ENCODE measurements at regions not wholly inside any gene's neighbourhood (a gene's known extent, or its start where the extent isn't known, plus 50 kb on each side); places are given as distances from the start of the nearest gene placed in this dataset.

DNA sequence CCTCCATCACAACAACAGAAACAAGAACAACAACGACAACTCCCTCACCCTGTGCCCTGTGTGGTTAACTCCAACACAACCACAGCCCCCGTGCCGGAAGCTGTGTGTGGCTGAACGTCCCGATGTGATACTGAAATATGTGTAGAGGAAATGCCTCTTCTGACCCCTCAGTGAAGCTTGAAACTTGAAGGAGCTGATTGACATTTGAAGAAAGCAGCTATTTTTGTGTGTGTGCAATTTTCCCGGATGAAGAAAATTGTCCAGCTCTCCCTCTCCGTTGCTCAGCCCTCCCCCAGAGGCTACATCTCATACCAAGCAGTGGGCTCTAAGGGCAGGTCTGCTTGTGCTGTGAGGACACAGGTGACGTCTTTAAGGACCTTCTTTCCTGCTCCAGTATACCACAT is 173.8 kb downstream of the ICOS start (continued):
- TF ChIP-seq JAZF1 (CRISPR knock-in tag; IDR thresholded peaks at IDR 0.05) (no peak), CBFB (CRISPR knock-in tag; IDR thresholded peaks at IDR 0.05; ENCODE audit: low read depth) (no peak), SMAD3 (CRISPR knock-in tag; IDR thresholded peaks at IDR 0.05; ENCODE audit: borderline replicate concordance) (no peak), FOXP1 (CRISPR knock-in tag; IDR thresholded peaks at IDR 0.05; ENCODE audit: borderline replicate concordance) (no peak)
- TF ChIP-seq, protein P1, sequence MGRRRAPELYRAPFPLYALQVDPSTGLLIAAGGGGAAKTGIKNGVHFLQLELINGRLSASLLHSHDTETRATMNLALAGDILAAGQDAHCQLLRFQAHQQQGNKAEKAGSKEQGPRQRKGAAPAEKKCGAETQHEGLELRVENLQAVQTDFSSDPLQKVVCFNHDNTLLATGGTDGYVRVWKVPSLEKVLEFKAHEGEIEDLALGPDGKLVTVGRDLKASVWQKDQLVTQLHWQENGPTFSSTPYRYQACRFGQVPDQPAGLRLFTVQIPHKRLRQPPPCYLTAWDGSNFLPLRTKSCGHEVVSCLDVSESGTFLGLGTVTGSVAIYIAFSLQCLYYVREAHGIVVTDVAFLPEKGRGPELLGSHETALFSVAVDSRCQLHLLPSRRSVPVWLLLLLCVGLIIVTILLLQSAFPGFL (CRISPR knock-in tag; IDR thresholded peaks at IDR 0.05; ENCODE audit: borderline replicate concordance): no peak

DNA sequence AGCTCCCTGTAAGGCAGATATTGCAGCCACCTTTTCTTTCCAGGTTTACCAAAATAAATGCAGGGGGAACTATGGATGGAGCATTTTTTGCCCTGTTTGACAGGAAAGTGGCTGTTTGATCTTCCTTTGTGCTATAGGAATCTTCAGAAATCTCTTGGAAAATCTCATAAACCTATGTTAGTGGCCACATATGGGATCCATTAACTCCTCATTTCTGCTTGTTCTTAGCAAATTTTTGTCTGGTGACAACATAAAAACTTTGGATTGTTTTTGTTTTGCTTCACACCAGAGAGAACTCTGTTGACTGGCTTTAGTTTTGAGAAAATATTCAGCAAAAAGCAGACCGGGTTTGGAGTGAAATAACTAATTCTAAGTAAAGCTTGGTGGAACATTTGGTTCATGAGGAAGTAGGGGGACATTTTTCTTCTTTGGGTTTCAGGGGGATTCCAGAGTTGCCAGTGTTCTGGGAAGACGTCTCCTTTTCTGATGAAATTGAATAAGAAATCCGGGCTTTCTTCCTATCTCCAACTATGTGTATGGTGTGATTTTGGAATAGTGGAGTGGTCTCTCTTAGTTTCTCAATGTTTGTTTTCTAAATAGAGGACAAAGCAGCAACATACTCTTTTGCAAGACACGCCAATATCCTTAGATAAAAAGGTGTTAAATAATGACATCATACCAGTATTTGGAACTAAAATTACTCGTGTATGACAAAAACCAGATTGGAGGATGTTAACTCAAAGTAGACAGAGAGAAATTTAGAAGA is 174.4 kb downstream of the ICOS start:
- H3K27ac Mint-ChIP-seq: no peak overlapping the region
- TF ChIP-seq ZNF138 (CRISPR knock-in tag; conservative IDR thresholded peaks at IDR 0.05) (no peak), ZNF219 (CRISPR knock-in tag; IDR thresholded peaks at IDR 0.05; ENCODE audit: borderline replicate concordance) (no peak), SP1 (CRISPR knock-in tag; conservative IDR thresholded peaks at IDR 0.05) (no peak), GABPB1 (CRISPR knock-in tag; IDR thresholded peaks at IDR 0.05) (no peak), IRF2 (CRISPR knock-in tag; IDR thresholded peaks at IDR 0.05; ENCODE audit: borderline replicate concordance, low read depth) (no peak), NR3C1 (CRISPR knock-in tag; conservative IDR thresholded peaks at IDR 0.05; ENCODE audit: low read depth) (no peak), KAT7 (CRISPR knock-in tag; IDR thresholded peaks at IDR 0.05; ENCODE audit: borderline replicate concordance) (no peak)
- TF ChIP-seq, protein P2, sequence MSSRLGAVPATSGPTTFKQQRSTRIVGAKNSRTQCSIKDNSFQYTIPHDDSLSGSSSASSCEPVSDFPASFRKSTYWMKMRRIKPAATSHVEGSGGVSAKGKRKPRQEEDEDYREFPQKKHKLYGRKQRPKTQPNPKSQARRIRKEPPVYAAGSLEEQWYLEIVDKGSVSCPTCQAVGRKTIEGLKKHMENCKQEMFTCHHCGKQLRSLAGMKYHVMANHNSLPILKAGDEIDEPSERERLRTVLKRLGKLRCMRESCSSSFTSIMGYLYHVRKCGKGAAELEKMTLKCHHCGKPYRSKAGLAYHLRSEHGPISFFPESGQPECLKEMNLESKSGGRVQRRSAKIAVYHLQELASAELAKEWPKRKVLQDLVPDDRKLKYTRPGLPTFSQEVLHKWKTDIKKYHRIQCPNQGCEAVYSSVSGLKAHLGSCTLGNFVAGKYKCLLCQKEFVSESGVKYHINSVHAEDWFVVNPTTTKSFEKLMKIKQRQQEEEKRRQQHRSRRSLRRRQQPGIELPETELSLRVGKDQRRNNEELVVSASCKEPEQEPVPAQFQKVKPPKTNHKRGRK (CRISPR knock-in tag; IDR thresholded peaks at IDR 0.05; ENCODE audit: borderline replicate concordance): no peak
- TF ChIP-seq, protein P3, sequence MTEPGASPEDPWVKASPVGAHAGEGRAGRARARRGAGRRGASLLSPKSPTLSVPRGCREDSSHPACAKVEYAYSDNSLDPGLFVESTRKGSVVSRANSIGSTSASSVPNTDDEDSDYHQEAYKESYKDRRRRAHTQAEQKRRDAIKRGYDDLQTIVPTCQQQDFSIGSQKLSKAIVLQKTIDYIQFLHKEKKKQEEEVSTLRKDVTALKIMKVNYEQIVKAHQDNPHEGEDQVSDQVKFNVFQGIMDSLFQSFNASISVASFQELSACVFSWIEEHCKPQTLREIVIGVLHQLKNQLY (CRISPR knock-in tag; IDR thresholded peaks at IDR 0.05): no peak
- ATAC-seq (no peak), DNase-seq (ENCODE audit: low spot score) (no peak)
- no peaks in the 10 kb centered on the region for H3K27me3 Mint-ChIP-seq (ENCODE audit: low read depth)
- H3K4me3 Mint-ChIP-seq: no peak overlapping the region
- POLR2A ChIA-PET: no interaction called here
- no peaks in the 10 kb centered on the region for H3K9me3 Mint-ChIP-seq
- peaks cover 35% of the 10 kb centered on the region for H3K4me1 Mint-ChIP-seq
- CTCF ChIA-PET: interaction anchor here (0.7 kb wide), 1 partner anchor 34 kb away, joined by 3 read pairs; no protein-coding TSS in a partner anchor
- no peaks in the 10 kb centered on the region for H3K36me3 Mint-ChIP-seq

DNA sequence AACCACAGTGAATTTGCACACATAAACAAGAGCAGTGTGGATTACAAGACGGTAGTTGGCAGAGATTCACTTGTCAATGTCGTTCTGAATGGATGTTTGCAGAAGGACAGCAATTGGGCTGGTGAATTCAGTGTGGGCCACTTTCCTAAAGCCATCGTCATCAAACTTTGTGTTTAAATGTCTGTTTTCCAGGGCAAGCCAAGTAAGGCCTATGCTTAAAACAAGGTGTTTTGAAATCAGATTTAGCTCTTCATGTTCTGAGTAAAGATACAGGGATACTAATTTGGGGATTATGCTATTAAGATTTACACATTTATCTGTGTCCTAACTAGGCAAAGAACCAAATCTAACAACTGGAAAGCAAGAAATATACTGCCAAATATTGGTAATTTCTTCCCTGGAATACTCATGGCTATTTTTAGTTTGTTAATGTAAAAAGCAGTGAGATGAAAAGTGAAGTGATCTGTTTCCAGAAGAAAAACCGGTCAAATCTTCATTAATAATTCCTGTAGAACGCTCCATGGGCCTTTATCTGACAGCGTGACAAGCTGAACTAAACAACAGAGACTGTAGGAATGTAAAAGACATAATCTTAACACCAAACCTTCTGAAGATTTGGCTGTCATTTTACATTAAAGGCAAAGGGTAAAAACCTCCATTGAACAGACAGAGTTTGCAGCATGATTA is 175.7 kb downstream of the ICOS start:
- no peak for DNase-seq (ENCODE audit: low spot score)
- no peak overlapping the region for H3K27ac Mint-ChIP-seq
- no peaks in the 10 kb centered on the region for H3K9me3 Mint-ChIP-seq
- no peaks in the 10 kb centered on the region for H3K36me3 Mint-ChIP-seq
- ChIA-PET CTCF (interaction anchor here (0.7 kb wide), 1 partner anchor 1570 kb away, joined by 3 read pairs; no protein-coding TSS in a partner anchor), POLR2A (no interaction called here)
- no peaks in the 10 kb centered on the region for H3K27me3 Mint-ChIP-seq (ENCODE audit: low read depth)
- ATAC-seq: no peak
- no peak overlapping the region for H3K4me3 Mint-ChIP-seq
- peaks cover 40% of the 10 kb centered on the region for H3K4me1 Mint-ChIP-seq
- TF ChIP-seq RELA (CRISPR knock-in tag; IDR thresholded peaks at IDR 0.05; ENCODE audit: borderline replicate concordance): no peak
- TF ChIP-seq, protein P4, sequence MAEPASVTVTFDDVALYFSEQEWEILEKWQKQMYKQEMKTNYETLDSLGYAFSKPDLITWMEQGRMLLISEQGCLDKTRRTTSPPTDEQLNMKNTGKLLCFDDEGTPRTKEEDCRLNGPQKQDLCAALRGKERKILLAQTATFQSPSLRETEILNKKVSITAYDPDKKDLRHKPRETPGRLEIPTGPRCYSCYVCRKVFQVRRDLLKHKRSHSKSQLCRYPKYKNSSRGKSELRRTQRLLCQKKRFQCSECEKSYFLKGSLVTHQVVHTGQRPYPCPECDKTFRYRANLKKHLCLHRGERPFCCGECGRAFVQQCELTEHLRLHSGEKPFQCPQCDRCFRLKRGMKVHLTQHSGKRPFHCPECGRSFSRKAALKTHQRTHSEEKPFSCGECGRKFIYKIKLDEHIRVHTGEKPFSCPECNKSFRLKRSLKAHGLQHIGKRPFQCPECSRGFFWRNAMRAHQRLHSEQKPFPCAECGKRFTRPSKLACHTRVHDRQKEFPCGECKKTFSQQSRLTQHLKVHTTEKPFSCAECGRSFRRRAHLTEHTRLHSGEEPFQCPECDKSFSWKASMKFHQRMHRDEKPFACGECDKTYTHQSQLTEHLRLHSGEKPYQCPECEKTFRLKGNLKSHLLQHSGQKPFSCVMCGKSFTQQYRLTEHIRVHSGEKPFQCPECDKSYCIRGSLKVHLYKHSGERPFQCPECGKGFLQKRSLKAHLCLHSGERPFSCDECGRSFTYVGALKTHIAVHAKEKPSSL (CRISPR knock-in tag; conservative IDR thresholded peaks at IDR 0.05): no peak
- no peak for TF ChIP-seq TEAD1 (CRISPR knock-in tag; IDR thresholded peaks at IDR 0.05)
- no peak for TF ChIP-seq SOX15 (CRISPR knock-in tag; IDR thresholded peaks at IDR 0.05)
- TF ChIP-seq, protein P5, sequence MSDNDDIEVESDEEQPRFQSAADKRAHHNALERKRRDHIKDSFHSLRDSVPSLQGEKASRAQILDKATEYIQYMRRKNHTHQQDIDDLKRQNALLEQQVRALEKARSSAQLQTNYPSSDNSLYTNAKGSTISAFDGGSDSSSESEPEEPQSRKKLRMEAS (CRISPR knock-in tag; IDR thresholded peaks at IDR 0.05): no peak
- TF ChIP-seq SMAD4 (CRISPR knock-in tag; IDR thresholded peaks at IDR 0.05): no peak
- TF ChIP-seq ESRRA (CRISPR knock-in tag; IDR thresholded peaks at IDR 0.05; ENCODE audit: borderline replicate concordance): no peak
- TF ChIP-seq ATF1 (CRISPR knock-in tag; IDR thresholded peaks at IDR 0.05): no peak
- TF ChIP-seq, protein P6, sequence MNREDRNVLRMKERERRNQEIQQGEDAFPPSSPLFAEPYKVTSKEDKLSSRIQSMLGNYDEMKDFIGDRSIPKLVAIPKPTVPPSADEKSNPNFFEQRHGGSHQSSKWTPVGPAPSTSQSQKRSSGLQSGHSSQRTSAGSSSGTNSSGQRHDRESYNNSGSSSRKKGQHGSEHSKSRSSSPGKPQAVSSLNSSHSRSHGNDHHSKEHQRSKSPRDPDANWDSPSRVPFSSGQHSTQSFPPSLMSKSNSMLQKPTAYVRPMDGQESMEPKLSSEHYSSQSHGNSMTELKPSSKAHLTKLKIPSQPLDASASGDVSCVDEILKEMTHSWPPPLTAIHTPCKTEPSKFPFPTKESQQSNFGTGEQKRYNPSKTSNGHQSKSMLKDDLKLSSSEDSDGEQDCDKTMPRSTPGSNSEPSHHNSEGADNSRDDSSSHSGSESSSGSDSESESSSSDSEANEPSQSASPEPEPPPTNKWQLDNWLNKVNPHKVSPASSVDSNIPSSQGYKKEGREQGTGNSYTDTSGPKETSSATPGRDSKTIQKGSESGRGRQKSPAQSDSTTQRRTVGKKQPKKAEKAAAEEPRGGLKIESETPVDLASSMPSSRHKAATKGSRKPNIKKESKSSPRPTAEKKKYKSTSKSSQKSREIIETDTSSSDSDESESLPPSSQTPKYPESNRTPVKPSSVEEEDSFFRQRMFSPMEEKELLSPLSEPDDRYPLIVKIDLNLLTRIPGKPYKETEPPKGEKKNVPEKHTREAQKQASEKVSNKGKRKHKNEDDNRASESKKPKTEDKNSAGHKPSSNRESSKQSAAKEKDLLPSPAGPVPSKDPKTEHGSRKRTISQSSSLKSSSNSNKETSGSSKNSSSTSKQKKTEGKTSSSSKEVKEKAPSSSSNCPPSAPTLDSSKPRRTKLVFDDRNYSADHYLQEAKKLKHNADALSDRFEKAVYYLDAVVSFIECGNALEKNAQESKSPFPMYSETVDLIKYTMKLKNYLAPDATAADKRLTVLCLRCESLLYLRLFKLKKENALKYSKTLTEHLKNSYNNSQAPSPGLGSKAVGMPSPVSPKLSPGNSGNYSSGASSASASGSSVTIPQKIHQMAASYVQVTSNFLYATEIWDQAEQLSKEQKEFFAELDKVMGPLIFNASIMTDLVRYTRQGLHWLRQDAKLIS (CRISPR knock-in tag; IDR thresholded peaks at IDR 0.05; ENCODE audit: borderline replicate concordance): no peak
